ENCODE measurements at regions not wholly inside any gene's neighbourhood (a gene's known extent, or its start where the extent isn't known, plus 50 kb on each side); places are given as distances from the start of the nearest gene placed in this dataset.

DNA sequence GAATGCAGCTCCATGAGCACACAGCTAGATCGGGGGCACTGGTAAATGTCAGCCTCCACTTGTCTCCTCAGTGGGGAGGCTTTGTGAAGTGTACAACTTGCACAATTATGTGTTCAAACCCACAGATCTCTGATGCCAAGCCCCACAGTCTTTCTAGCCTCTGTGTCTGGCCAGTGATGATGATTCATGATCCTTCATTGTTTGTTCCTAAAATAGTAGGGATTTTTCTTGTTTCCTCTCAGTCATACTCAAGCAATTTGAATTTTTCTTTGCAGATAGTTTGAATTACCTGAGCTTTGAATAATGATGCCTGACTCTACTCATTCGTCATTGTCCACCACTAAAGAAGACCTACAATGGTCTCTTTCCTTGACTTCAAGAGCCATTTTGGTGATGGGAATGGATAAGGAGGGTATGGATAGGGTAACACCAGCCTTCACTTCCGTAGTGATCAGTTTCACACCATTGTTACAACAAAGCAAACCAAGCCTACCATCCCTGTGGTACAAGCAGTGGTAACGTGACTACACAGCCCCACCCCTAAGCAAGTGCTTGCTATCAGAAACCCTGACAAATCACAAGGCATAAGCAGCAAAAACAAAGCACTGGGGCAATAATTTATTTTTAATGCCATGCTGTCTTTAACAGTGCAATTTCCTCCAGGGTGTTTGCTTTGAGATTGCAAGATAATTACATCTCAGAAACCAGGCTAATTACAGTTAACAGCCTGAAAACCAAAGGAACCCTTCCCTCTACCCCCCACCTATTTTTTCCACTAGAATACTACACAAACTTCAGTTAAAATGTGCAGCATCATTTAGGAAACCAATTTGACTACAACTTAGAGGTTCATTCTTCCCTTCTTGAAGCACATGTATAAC lies 114.1 kb upstream of the PPP2R3A start:
- TF ChIP-seq CTCF (IDR thresholded peaks at IDR 0.05) (no peak), POLR2A (IDR thresholded peaks at IDR 0.05) (no peak)

Data from uterus (tissue), 2 donors.